ENCODE measurements at regions not wholly inside any gene's neighbourhood (a gene's known extent, or its start where the extent isn't known, plus 50 kb on each side); places are given as distances from the start of the nearest gene placed in this dataset.

GRCh38 chr1:5746611-5747425, 245.4 kb downstream of the NPHP4 start:
- Histone ChIP-seq H3K9me3 (ENCODE audit: control insufficient read depth in 1 of 2, insufficient read depth in 1 of 2, low read depth in 1 of 2, low read length in 2 of 2) (no peaks in the 10 kb centered on the region), H3K4me2 (ENCODE audit: low read length) (no peak overlapping the region), H3K9ac (ENCODE audit: low read length) (no peak overlapping the region), H3K27me3 (ENCODE audit: insufficient read depth, low read length) (no peaks in the 10 kb centered on the region), H3K27ac (ENCODE audit: low read depth, low read length) (no peak overlapping the region), H2AFZ (ENCODE audit: low read depth, low read length, poor library complexity, severe bottlenecking) (no peak overlapping the region), H3K4me1 (ENCODE audit: control insufficient read depth in 1 of 2, insufficient read depth in 2 of 2, low read length in 2 of 2) (no peaks in the 10 kb centered on the region), H3K36me3 (ENCODE audit: control insufficient read depth in 1 of 2, insufficient read depth in 2 of 2, low read length in 2 of 2) (no peaks in the 10 kb centered on the region), H3K9me2 (ENCODE audit: insufficient read depth) (no peaks in the 10 kb centered on the region), H3K79me2 (ENCODE audit: insufficient read depth, low read length) (no peaks in the 10 kb centered on the region), H4K20me1 (ENCODE audit: insufficient read depth) (no peaks in the 10 kb centered on the region), H3K4me3 (replicated peaks in 1 of 2; ENCODE audit: low read depth in 1 of 2, low read length in 2 of 2) (no peak overlapping the region)
- BruUV-seq (replicated peaks) = no TSS peak
- POLR2A ChIA-PET = no interaction called here
- DNase-seq (ENCODE audit: low read depth, low spot score) = no peak
- intact Hi-C loops (cut with micrococcal nuclease) = loop anchor here (1.0 to 10.0 kb wide), 4 partner anchors 110 to 1836 kb away; no protein-coding TSS in a partner anchor
- CTCF ChIA-PET = interaction anchor here (1.3 to 2.0 kb wide), 4 partner anchors 109 to 236 kb away, joined by 4 to 29 read pairs (median 18); no protein-coding TSS in a partner anchor
- ATAC-seq = no peak
- TF ChIP-seq EZH2 (IDR thresholded peaks at IDR 0.05) (no peak), JUND (IDR thresholded peaks at IDR 0.05) (no peak), ZFX (IDR thresholded peaks at IDR 0.05) (no peak), CEBPB (IDR thresholded peaks at IDR 0.05; ENCODE audit: low read depth) (no peak), EGR1 (IDR thresholded peaks at IDR 0.05; ENCODE audit: low read depth) (no peak), REST (IDR thresholded peaks at IDR 0.05; ENCODE audit: low read depth) (no peak), ELF1 (IDR thresholded peaks at IDR 0.05; ENCODE audit: borderline replicate concordance, low read depth) (no peak), POLR2AphosphoS5 (IDR thresholded peaks at IDR 0.05; ENCODE audit: low read depth, low read length) (no peak), MAX (IDR thresholded peaks at IDR 0.05) (no peak), POLR2A (IDR thresholded peaks at IDR 0.05; ENCODE audit: borderline replicate concordance, extremely low read depth, insufficient read depth, insufficient read length) (no peak), EZH2phosphoT487 (IDR thresholded peaks at IDR 0.05; ENCODE audit: borderline replicate concordance) (no peak), ATF3 (IDR thresholded peaks at IDR 0.05) (no peak), CBX3 (IDR thresholded peaks at IDR 0.05; ENCODE audit: low read depth) (no peak), ZNF274 (IDR thresholded peaks at IDR 0.05; ENCODE audit: low read depth, low read length) (no peak), FOSL1 (IDR thresholded peaks at IDR 0.05; ENCODE audit: low read depth) (no peak), ZBTB33 (IDR thresholded peaks at IDR 0.05; ENCODE audit: extremely low read depth, insufficient replicate concordance, low read length) (no peak), TCF7L2 (IDR thresholded peaks at IDR 0.05; ENCODE audit: borderline replicate concordance, extremely low read depth, insufficient read depth, insufficient read length) (no peak)
- RAD21 ChIA-PET (ENCODE audit: low non-redundant PET in 1 of 2, low total read pairs in 2 of 2, uncharacterized antibody in 2 of 2, unreplicated experiment in 2 of 2) = no interaction called here

All from HCT116 (cell line).